Smooth muscle cell (in vitro differentiated cells): ENCODE measurements at regions not wholly inside any gene's neighbourhood (a gene's known extent, or its start where the extent isn't known, plus 50 kb on each side); places are given as distances from the start of the nearest gene placed in this dataset.

Experiments
- DNase-seq: peaks from one replicate; lab custom pipeline; 2025; ENCODE audit not compliant: unreplicated experiment; lab: John Stamatoyannopoulos, UW
- H2AFZ ChIP-seq: fragments of 200-600 bp; sonication (generic); 2 replicates; pipeline ENCODE4 v1.6.0; 2016; ENCODE audit warnings: antibody characterized with exemption, low read depth, mild to moderate bottlenecking
- H3F3A ChIP-seq: fragments of 200-600 bp; sonication (generic); 2 replicates; pipeline ENCODE4 v1.6.0; 2017; ENCODE audit warnings: antibody characterized with exemption, low read depth
- H3K27ac ChIP-seq: fragments of 200-600 bp; sonication (generic); 2 replicates; pipeline ENCODE4 v1.5.1; 2016; ENCODE audit warnings: low read depth, mild to moderate bottlenecking
- H3K27me3 ChIP-seq: fragments of 200-600 bp; sonication (generic); 2 replicates; pipeline ENCODE4 v1.6.1; 2016; ENCODE audit warnings: low read depth, mild to moderate bottlenecking
- H3K36me3 ChIP-seq: fragments of 200-600 bp; sonication (generic); 2 replicates; pipeline ENCODE4 v1.5.1; 2016; ENCODE audit warnings: low read depth
- H3K4me1 ChIP-seq: fragments of 200-600 bp; sonication (generic); 2 replicates; pipeline ENCODE4 v1.5.1; 2016; ENCODE audit warnings: low read depth
- H3K4me2 ChIP-seq: fragments of 200-600 bp; sonication (generic); 2 replicates; pipeline ENCODE4 v1.6.0; 2016; ENCODE audit warnings: mild to moderate bottlenecking
- H3K4me3 ChIP-seq: fragments of 200-600 bp; sonication (generic); 2 replicates; pipeline ENCODE4 v1.5.1; 2016; ENCODE audit warnings: mild to moderate bottlenecking
- H3K79me2 ChIP-seq: fragments of 200-600 bp; sonication (generic); 2 replicates; pipeline ENCODE4 v1.6.0; 2016; ENCODE audit warnings: low read depth, mild to moderate bottlenecking
- H3K9ac ChIP-seq: fragments of 200-600 bp; sonication (generic); 2 replicates; pipeline ENCODE4 v1.6.0; 2016; ENCODE audit warnings: low read depth
- H3K9me3 ChIP-seq: fragments of 200-600 bp; sonication (generic); replicated peaks from 2 replicates; pipeline ENCODE4 v1.5.1; 2016; ENCODE audit warnings: low read depth
- H4K20me1 ChIP-seq: fragments of 200-600 bp; sonication (generic); 2 replicates; pipeline ENCODE4 v1.6.0; 2016; ENCODE audit warnings: low read depth
- WGBS: methylation state at CpG from one replicate; pipeline ENCODE4 v1.1.7; 2016; ENCODE audit warnings: low lambda C conversion rate; 5-methylcytosine and 5-hydroxymethylcytosine counted together
- TF ChIP-seq, protein P1 (sequence below): fragments of 200-600 bp; sonication (generic); IDR thresholded peaks from 2 replicates; pipeline ENCODE4 v1.5.1; 2017; ENCODE audit warnings: borderline replicate concordance, mild to moderate bottlenecking, antibody characterized with exemption; ENCODE audit not compliant: insufficient read depth, poor library complexity, severe bottlenecking

DNA sequence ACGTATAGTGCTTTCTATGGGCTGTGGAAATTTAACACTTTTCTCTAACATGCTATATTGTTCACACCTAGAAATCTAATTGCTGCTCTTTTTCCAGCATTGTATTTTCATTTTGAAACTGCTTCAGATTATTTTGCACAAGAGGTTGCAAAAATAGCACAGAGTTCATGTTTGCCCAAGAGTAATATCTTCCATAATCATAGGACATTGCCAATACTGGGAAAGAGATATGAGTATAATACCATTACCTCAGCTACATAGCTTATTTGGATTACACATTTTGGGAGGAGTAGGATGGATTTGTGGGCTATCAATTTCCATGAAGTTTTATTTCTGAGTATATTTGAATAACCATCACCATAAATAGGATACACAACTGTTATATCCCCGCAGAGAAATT lies 717.1 kb downstream of the CDH9 start:
- no peaks in the 10 kb centered on the region for H3K4me1 ChIP-seq
- H3K9me3 ChIP-seq = no peaks in the 10 kb centered on the region
- H3K79me2 ChIP-seq = no peaks in the 10 kb centered on the region
- WGBS = 83% methylated on average over 2 of the region's 2 CpGs
- TF ChIP-seq, protein P1, sequence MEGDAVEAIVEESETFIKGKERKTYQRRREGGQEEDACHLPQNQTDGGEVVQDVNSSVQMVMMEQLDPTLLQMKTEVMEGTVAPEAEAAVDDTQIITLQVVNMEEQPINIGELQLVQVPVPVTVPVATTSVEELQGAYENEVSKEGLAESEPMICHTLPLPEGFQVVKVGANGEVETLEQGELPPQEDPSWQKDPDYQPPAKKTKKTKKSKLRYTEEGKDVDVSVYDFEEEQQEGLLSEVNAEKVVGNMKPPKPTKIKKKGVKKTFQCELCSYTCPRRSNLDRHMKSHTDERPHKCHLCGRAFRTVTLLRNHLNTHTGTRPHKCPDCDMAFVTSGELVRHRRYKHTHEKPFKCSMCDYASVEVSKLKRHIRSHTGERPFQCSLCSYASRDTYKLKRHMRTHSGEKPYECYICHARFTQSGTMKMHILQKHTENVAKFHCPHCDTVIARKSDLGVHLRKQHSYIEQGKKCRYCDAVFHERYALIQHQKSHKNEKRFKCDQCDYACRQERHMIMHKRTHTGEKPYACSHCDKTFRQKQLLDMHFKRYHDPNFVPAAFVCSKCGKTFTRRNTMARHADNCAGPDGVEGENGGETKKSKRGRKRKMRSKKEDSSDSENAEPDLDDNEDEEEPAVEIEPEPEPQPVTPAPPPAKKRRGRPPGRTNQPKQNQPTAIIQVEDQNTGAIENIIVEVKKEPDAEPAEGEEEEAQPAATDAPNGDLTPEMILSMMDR = no peak
- H3K9ac ChIP-seq = no peak overlapping the region
- H3F3A ChIP-seq = no peaks in the 10 kb centered on the region
- no peak overlapping the region for H3K4me2 ChIP-seq
- H4K20me1 ChIP-seq = no peaks in the 10 kb centered on the region
- no peak overlapping the region for H3K27ac ChIP-seq
- H3K27me3 ChIP-seq = no peaks in the 10 kb centered on the region
- H3K36me3 ChIP-seq = no peaks in the 10 kb centered on the region
- H2AFZ ChIP-seq = no peak overlapping the region
- DNase-seq = no peak
- no peak overlapping the region for H3K4me3 ChIP-seq

DNA sequence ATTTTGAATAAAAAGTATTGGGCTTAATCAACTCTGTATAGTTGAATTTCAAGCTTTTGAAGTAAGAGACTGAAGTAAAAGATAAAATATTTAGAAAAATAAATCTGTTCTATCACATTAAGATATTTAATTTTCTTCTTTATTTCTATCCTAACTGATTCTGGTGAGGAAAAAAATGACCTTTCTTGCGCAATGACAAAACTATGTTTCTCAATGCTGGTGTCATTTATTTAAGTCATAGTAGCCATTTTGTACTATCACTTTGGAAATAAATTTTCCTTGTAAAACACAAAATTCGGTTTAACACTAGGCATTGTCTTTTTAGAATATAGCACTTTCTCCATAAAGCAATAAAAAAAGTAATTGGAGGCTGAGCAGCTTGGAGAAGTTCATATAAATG lies 728.0 kb downstream of the CDH9 start:
- H3K4me1 ChIP-seq = no peaks in the 10 kb centered on the region
- no peaks in the 10 kb centered on the region for H3K9me3 ChIP-seq
- WGBS = 68% methylated on average over 2 of the region's 2 CpGs
- DNase-seq = no peak
- H3K4me3 ChIP-seq = no peak overlapping the region
- H3K27ac ChIP-seq = no peak overlapping the region
- H3F3A ChIP-seq = no peaks in the 10 kb centered on the region
- H2AFZ ChIP-seq = no peak overlapping the region
- H3K79me2 ChIP-seq = no peaks in the 10 kb centered on the region
- no peak overlapping the region for H3K4me2 ChIP-seq
- no peaks in the 10 kb centered on the region for H3K27me3 ChIP-seq
- H3K36me3 ChIP-seq = no peaks in the 10 kb centered on the region
- H4K20me1 ChIP-seq = no peaks in the 10 kb centered on the region
- no peak overlapping the region for H3K9ac ChIP-seq
- TF ChIP-seq, protein P1 = no peak

DNA sequence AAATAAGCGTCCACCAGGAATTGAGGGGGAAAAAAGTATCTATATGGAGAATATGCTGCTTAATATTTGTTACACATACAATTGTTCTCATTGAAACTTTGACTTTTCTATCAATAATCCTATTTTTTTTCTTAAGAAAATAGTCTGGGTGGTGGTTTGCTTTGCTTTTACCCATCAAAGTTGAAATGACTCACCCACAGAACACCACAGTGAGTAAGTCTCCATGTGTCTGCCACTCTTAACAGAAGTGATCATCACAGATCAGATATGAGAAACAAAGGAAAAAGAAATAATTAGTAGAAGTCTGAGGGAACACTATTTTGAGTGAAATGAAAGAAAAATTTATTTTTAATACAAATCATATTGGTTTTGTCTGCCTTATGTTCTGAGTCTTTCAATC lies 742.8 kb downstream of the CDH9 start:
- Histone ChIP-seq H2AFZ (no peak overlapping the region), H3F3A (no peaks in the 10 kb centered on the region), H3K27ac (peak overlapping the region; percentile 65), H3K4me1 (no peaks in the 10 kb centered on the region), H3K9me3 (no peaks in the 10 kb centered on the region), H3K36me3 (no peaks in the 10 kb centered on the region), H4K20me1 (no peaks in the 10 kb centered on the region), H3K79me2 (no peaks in the 10 kb centered on the region), H3K4me2 (no peak overlapping the region), H3K4me3 (no peak overlapping the region), H3K9ac (no peak overlapping the region), H3K27me3 (no peaks in the 10 kb centered on the region)
- no peak for DNase-seq
- TF ChIP-seq, protein P1 = no peak
- 67% methylated on average over 1 of the region's 1 CpG for WGBS

- WGBS = 77% methylated on average over 1 of the region's 1 CpG
- H4K20me1 ChIP-seq = no peaks in the 10 kb centered on the region
- H3K9me3 ChIP-seq = no peaks in the 10 kb centered on the region
- no peaks in the 10 kb centered on the region for H3F3A ChIP-seq
- no peak overlapping the region for H3K4me2 ChIP-seq
- DNase-seq = no peak
- TF ChIP-seq, protein P1 = no peak
- H3K4me3 ChIP-seq = no peak overlapping the region
- no peak overlapping the region for H3K27ac ChIP-seq
- no peak overlapping the region for H3K9ac ChIP-seq
- H2AFZ ChIP-seq = no peak overlapping the region
- no peaks in the 10 kb centered on the region for H3K79me2 ChIP-seq
- H3K27me3 ChIP-seq = no peaks in the 10 kb centered on the region
- no peaks in the 10 kb centered on the region for H3K36me3 ChIP-seq
- no peaks in the 10 kb centered on the region for H3K4me1 ChIP-seq
Measured at GRCh38 chr5:26282190-26282589, 756.2 kb downstream of the CDH9 start.
